Left cardiac atrium (tissue), 4 donors: ENCODE measurements at regions not wholly inside any gene's neighbourhood (a gene's known extent, or its start where the extent isn't known, plus 50 kb on each side); places are given as distances from the start of the nearest gene placed in this dataset.
"Not testable (repeated sequence)": the region's sequence is repeated elsewhere in the genome, so short reads cannot be mapped to it uniquely, and the experiment has no call there.

Experiments
- ATAC-seq, 2 donors: fragments of 200-7000 bp; cut with Tn5 transposase; one replicate each; pipeline ENCODE4 v1.9.1; 2020; ENCODE audit warnings: mild to moderate bottlenecking in 2 of 2, moderate library complexity in 2 of 2
- DNase-seq: peaks from one replicate; pipeline ENCODE4 v3.0.0-alpha.2; 2020
- intact Hi-C, 2 donors: fragments of 100-400 bp; cut with DNase I; formaldehyde crosslinking; loops; one replicate each; pipeline versions ENCODE4 v1.14.1 to v1.15.1; 2022 to 2023
- donor health status: DM: no; HTN: yes; CAD: no.
- donor health status: DM: no; HTN: yes; CAD: no; lungs with severe emphysema.
- donor health status: DM: yes; HTN: yes; CAD: no.
- donor health status: Dilated cardiomyopathy.

DNA sequence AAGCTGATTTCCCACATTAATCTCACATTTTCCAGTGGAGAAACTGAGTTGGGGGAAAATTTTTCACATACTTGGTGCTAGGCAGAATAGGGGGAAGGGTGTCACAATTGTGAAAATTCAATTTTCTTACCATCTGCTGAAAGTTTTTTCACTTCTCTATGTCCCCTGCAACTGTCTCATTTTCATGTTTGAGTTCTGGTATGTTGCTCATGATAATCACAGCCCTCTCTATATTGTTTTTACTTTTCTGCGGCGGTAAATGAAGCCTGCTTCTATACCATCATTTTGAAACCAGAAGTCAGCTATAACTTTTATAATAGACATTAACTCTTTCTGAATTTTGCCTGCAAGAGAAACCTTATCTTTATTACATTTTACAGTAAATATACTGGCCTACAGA is 1664.5 kb downstream of the EFNA5 start:
- intact Hi-C loops: no loop called here
- no peak for DNase-seq
- ATAC-seq: no peak

DNA sequence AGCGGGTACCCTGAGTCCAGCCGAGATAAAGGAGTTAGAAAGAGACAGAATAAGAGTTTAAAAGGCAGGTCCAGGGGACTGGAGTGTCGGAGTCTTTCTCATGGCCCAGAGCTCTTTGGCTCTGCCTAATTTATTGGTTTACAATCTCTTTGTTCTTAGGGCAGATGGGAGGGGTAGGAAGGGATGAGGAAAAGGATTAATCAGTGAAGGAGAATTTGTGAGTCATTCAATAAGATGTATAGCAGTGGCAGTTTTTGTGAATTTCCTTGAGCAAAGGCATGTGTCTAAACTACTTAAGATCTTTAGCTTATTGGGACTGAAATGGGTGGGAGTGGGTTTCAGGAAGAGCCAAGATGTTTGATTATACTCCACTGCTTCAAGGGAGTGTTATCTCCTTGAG is 1671.7 kb downstream of the EFNA5 start:
- DNase-seq, intact Hi-C loops, ATAC-seq: not testable (repeated sequence)

DNA sequence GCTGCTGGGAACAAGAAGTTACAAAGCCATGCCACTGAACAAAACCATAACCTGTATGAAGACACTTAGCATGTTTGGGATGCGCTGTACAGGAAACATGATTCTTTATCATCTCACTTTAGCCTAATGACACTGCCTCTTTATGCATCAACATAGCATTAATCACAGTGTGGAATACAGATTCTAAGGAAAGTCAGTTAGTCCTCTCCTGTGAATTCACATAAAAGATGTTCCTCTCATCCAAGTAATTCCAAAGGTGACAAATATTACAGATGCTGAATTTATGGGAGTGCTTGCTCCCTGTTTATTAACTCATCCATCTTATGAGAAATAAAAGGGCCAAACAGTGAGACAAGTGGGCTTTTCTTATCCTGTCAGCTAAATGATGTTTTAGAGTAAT is 1677.7 kb downstream of the EFNA5 start:
- no peak for DNase-seq
- intact Hi-C loops: no loop called here
- ATAC-seq: no peak

DNA sequence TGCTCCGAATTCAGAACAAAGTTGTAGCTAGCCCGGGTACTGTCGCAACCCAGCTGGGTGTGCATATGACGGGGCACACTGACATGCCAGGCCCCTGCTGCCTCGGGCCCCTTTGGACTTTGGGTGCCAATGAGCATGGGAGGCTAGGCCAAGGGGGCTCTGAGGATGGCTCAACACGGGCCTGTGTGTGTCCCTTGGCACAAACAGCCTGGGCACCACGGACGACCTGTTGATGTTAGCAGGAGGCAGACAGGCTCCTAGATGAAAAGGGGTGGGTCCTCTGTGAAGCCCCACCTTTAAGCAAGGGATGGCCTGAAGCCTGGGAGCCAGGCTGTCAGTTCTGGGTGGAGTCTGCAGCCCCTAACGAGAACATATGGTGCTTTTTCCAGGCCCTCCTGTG is 1688.2 kb downstream of the EFNA5 start:
- intact Hi-C loops: no loop called here
- ATAC-seq: no peak
- DNase-seq: no peak

DNA sequence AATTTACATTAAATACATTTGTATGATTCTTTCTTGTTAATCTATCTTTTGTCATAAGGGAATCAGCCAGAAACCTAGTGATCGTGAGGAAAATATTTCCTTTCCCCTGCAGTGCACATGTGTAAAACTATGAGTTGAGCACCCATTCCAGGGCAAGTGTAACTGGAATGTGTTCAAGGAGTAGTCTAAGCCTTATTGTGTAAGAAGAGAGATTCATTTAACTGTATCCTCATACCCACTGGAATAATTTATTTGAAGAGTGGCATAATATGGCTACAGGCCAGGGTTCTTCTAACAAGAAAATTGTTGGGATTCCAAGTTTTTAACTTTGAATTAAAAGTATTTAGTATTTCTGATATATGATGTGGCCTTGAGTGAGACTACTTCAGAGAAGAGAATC is 1692.7 kb downstream of the EFNA5 start:
- DNase-seq (no peak), ATAC-seq (peak in 1 of 2 donors; percentile 47)

DNA sequence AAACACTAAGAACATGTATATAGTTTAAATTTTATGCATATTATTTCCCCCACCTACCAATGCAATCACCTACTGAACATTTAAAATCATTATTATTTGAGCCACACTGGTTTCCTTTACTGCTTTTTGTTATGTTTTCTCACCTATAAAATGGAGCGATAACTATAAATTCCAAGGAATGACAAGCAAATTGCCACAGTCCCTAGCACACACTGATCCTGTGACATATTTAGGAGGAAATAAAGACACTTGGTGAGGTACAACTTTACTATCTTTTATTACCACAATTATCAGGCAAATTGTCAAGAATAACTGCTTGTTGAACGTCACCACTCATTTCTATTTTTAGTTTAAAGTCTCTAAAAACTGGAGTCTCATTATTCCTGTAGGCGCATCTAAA is 1693.6 kb downstream of the EFNA5 start:
- intact Hi-C loops: no loop called here
- DNase-seq: no peak
- no peak for ATAC-seq

More for the DNA sequence above, 1692.7 kb downstream of the EFNA5 start:
- intact Hi-C loops: no loop called here

DNA sequence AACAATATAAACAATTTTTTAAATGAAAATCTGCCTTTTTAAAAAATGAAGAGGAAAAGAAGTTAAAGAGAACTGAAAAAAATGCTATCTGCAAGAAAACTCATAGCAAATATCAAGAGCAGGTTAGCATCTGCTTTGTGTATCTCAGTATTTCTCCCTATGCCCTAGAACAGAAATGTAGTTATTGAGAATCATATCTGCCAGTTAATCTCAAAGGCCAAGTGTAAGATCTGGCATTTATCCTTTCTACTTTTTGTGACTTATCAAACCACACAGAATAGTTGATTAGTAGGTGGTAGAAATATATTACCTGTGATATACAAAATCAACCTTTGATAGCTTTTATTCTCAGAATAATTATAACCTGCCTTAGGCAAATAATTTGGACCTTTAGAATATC is 1699.8 kb downstream of the EFNA5 start:
- ATAC-seq (no peak), DNase-seq (no peak)
- intact Hi-C loops: no loop called here

DNA sequence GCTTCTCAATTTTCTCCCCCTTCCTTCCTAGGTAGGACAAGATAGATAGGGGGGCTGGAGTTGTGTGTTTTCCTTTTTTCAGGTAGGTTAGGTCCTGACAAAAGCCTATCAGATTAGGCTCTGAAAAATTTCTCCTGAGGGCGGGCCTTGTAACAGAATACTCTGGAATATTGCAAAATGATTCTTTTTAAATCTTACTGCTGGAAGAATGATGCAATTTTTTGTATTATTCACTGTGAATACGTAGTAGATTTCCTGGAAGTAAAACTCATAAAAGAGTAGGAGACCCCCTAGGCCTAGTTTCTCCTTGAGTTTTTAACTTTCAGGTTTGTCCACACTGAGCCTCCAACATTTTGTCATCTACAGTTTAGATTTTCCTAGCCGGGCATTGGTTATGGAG is 1701.8 kb downstream of the EFNA5 start:
- DNase-seq (no peak), ATAC-seq (no peak)
- intact Hi-C loops: no loop called here

DNA sequence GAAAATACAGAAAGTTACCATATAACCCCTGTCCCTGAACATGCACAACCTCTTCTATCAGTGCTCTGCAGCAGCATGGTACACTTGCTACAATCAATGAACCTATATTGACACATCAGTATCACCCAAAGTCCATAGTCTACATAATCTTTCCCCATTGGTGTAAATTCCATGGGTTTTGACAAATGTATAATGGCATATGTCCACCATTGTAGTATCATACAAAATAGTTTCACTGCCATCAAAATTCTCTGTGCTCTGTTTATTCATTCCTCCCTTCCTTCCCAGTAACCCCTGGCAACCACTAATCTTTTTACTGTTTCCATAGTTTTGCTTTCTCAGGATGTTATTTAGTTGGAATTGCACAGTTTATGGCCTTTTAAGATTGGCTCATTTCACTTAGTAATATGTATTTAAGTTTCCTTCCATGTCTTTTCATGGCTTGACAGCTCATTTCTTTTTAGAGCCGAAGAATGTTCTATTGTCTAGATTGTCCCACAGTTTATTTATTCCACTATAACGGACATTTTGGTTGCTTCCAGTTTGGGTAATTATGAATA is 1707.0 kb downstream of the EFNA5 start:
- intact Hi-C loops: no loop called here
- DNase-seq (no peak), ATAC-seq (no peak)

DNA sequence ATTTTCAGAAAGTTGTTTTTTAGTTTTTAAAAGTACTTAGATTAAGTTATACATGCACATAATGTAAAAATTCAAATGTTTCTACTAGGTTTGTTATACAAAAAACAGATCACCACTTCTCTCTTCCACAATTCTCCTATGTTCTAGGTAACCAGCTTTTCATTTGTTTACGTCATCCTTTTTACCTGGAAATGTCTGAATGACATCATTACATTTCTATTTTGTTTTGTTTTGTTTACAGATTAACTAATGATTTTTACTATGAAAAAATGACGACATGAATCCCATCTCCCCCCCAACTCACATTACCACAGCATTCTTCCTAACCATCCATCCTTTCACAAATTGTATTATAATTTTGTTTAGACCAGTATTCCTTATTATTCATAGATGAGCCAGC is 1709.2 kb downstream of the EFNA5 start:
- no peak for ATAC-seq
- intact Hi-C loops: no loop called here
- no peak for DNase-seq

DNA sequence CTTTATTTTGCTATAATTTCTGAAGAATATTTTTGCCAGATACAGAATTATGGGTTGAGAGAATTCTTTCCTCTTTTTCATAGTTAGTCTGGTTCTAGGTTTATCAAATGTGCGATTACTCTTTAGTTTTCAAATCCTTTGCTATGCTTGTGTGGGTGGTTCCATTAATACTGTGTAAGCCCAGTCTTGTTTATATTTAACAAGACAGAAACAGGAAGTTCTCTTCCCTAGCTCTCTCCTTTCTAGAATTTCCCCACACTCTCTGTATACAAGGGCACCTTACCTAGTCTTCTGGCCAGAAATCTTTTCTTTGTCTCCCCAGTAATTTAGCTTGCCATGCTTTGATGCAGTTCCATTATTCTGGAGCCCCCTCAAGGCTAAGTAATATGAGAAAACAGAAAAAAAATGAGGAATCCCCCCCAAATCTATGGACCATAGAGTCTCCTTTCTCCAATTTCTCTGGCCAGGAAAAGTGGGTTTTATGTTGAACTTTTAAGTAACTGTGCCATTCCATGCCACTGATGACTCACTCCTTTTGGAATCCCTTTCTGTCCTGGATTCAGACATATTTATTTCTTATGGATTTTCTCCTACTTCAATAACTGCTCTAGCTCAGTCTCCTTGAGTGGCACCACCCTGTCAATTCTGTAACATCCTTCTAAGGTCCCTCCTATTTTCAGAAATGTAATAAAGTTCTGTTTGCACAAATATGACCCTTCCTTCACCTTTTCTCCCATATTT is 1714.1 kb downstream of the EFNA5 start:
- intact Hi-C loops: no loop called here
- DNase-seq: no peak
- no peak for ATAC-seq

DNA sequence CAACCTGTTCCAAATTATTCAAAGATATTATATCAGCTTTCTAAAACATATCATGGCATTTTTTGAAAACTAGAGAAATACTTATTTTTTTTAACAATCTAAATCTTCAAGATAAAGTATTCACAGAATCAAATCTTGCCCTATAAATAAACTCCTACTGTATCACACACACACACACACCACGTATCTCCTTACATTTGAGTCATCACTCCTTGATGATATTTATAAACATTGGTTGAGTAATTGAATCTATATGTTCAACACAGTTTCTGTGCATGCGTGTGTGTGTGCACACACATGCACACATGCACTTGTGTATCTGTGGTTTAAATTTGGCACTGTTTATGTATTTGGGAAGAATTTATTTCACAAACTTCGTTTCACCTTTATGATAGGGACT is 1716.4 kb downstream of the EFNA5 start:
- DNase-seq: no peak
- no peak for ATAC-seq
- intact Hi-C loops: no loop called here

DNA sequence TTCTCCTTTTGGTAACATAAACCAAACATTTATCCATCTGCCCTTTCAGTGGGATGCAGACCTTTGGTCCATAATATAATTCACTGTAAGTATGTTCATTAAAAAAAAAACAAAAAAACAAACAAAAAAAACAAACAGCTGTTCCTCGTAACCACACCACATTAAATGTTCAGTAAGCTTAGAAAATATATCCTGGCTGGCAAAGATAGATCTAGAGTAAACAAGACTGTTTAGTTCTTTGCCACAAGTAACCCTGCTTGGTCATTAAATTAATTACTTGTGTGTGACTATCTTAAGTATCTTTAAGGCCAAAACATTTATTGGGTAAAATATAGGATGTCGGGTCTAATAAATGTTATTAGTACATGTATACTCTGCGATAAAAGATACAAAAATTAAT is 1717.1 kb downstream of the EFNA5 start:
- intact Hi-C loops: no loop called here
- no peak for ATAC-seq
- DNase-seq: no peak

DNA sequence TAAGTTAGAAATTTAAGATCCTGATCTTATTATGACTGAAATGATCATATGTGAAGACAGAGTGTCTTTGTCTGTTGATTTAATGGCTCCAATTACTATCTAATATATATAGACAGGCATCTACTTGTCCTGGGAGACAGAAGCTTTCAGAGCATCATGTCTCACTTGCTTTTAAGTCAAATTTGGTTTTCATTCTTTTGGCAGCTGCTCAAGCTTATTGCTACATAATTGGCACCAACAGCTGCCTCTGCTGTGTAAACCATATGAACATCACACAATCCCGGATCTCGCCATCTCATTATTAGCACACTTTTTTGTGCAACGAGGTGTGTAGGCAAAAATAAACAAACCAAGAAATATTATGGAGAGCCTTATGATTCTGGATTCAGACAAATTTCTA is 1717.9 kb downstream of the EFNA5 start:
- intact Hi-C loops: no loop called here
- no peak for DNase-seq
- ATAC-seq: no peak

DNA sequence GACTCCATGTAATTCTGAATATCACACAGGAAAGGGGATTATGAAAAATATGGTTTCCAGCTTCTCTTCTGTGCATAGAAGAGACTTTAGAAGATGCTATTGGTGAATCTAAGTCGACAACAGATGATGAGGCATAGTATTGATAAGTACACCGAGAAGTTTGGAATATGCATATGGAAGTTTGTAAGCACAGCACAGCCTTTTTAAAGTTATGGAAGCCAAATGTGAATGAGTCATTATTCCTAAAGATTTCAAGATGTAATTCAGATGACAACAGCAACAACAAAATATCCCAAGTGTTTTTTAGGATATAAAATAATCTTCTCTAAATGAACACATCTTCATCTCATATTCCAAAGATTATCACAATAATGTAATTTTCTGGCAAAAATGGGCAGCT is 1723.3 kb downstream of the EFNA5 start:
- DNase-seq: no peak
- intact Hi-C loops: no loop called here

DNA sequence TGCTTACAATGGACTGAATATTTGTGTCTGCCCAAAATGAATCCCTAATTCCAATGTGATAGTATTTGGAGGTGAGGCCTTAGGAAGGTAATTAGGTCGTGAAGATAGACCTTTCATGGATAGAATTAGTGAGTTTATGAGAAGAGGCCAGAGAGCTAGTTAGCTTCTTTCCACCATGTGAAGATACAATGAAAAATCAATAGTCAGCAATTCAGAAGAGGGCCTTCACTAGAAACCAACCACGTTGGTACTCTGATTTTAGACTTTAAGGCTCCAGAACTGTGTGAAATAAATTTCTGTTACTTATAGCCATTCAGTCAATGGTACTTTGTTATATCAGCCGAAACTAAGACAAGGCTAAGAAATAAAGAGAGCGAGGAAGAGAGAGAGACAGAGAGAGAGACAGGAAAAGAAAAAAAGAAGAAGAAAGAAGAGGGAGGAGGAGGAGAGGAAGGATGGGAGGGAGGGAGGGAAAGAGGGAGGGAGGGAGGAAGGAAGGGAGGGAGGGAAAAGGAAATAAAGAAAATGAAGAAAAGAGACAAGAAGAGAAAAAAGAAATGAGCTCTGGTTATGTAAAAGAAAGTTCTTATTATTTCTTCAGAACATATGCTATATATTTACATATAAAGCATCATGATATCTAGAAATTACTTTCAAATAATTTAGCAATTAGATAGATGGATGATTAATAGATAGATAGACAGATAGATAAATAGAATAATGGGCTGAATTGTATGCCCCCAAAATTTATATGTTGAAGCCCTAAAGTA is 1725.3 kb downstream of the EFNA5 start:
- DNase-seq (no peak), ATAC-seq (no peak)
- intact Hi-C loops: no loop called here

More for the DNA sequence above, 1723.3 kb downstream of the EFNA5 start:
- ATAC-seq: no peak

DNA sequence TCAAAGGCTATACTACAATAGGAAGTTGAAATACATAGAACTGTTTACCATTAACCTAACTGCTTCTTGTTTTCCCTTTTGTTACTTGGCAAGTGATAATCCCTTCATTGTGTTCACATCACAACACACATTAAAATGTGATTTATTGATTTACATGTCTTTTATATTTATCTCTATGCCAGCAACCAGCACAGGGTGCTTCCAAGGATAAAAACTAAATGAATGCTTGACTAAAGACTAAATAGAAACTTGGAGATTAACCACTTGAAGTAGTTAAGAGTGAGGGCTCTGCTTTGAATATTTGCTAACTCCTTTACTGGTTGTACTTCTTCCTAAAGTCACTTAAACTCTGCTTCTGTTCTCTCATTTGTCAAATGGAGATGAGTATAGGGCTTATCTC is 1730.6 kb downstream of the EFNA5 start:
- no peak for ATAC-seq
- no peak for DNase-seq
- intact Hi-C loops: no loop called here

DNA sequence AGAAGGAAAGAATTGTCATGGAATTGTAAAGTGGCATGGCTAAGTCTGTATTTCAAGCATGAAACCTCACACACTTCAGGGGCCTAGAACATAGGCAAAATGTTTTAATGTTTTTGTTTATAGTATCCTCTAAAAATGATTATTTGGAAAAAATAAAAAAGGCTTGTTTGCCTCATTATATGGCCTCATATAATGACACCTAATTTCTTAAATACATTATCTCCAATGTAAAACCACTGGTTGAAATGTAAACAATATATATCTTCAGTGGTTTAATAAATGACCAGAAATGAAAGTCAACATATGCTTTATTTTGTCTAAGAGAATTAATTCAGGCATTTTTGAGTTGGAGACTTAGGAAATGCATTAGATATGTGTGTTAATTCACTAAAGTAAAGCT is 1736.6 kb downstream of the EFNA5 start:
- intact Hi-C loops: no loop called here
- no peak for ATAC-seq
- no peak for DNase-seq

DNA sequence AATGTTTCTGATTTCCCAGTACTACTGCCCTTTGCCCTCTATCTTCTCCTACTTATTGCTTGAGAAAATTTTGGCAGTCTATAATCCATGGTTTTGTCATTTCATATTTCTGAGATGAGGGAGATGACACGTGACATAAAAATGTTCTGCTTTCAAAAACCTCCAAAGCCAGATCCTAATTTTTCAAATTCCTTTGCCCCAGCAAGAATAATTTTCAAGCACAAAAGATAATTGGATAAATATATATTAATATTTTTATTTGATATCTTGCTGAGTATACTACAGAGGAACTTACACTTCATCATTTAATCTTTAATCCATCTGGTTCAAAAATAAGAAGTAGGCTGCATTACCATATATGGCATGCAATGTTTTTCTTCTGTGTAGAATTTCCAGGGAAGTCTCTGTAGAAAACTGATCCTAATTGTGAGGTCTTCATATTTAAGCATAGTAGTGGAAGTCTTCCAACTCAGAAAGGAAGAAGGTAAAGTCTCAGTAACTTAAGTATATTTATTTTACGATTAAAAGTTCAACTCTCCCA is 1738.8 kb downstream of the EFNA5 start:
- ATAC-seq: peak in 1 of 2 donors; percentile 18

DNA sequence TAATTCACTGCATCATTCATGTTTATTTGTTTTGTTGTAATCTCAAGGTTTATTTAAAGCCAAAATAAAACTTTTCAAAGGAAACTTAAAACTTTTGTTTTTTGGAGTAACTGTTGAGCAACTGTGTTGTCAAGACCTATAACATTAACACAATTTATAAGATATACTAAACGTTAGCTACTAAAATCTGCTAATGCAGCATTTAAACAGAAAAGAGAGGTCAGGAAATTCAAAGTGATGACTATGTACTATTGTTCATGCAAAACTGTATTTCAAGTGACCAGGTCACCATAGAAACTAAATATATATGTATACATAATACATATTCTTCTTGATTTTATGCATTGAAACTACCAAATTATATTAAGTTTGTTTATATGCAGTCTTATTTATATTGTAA is 1740.9 kb downstream of the EFNA5 start:
- intact Hi-C loops: no loop called here
- ATAC-seq: no peak
- no peak for DNase-seq

More for the DNA sequence above, 1738.8 kb downstream of the EFNA5 start:
- intact Hi-C loops: no loop called here
- DNase-seq: no peak
